RWPE2 (cell line): ENCODE measurements at regions not wholly inside any gene's neighbourhood (a gene's known extent, or its start where the extent isn't known, plus 50 kb on each side); places are given as distances from the start of the nearest gene placed in this dataset.

Source experiments
- ATAC-seq: fragments of 200-7000 bp; cut with Tn5 transposase; 3 replicates; pipeline ENCODE4 v1.9.1; 2021; ENCODE audit warnings: low read depth
- DNase-seq: peaks from one replicate; pipeline ENCODE4 v3.0.0-alpha.2; 2020; ENCODE audit warnings: low spot score
- H3K27ac ChIP-seq: fragments of 450-650 bp; 2 replicates; pipeline ENCODE4 v1.5.1; 2017; ENCODE audit warnings: mild to moderate bottlenecking; ENCODE audit not compliant: poor library complexity, severe bottlenecking
- H3K27me3 ChIP-seq: fragments of 250-450 bp; sonication (Bioruptor Pico); 2 replicates; pipeline ENCODE4 v1.5.1; 2021; ENCODE audit warnings: mild to moderate bottlenecking, moderate library complexity; ENCODE audit not compliant: insufficient read depth, poor library complexity, severe bottlenecking
- H3K36me3 ChIP-seq: fragments of 250-450 bp; sonication (Bioruptor Pico); 2 replicates; pipeline ENCODE4 v1.5.1; 2020; ENCODE audit warnings: low read depth, mild to moderate bottlenecking, moderate library complexity
- H3K4me1 ChIP-seq: fragments of 250-450 bp; sonication (Bioruptor Pico); 2 replicates; pipeline ENCODE4 v1.5.1; 2021; ENCODE audit warnings: mild to moderate bottlenecking, moderate library complexity; ENCODE audit not compliant: insufficient read depth, poor library complexity, severe bottlenecking
- H3K4me3 ChIP-seq: fragments of 250-450 bp; sonication (Bioruptor Pico); 2 replicates; pipeline ENCODE4 v1.5.1; 2021; ENCODE audit warnings: mild to moderate bottlenecking, moderate library complexity; ENCODE audit not compliant: severe bottlenecking
- H3K9me3 ChIP-seq: fragments of 250-450 bp; sonication (Bioruptor Pico); 2 replicates; pipeline ENCODE4 v1.5.1; 2021; ENCODE audit warnings: mild to moderate bottlenecking, moderate library complexity; ENCODE audit not compliant: severe bottlenecking
- TF ChIP-seq, protein P1 (sequence below): fragments of 450-650 bp; IDR thresholded peaks from one replicate; pipeline ENCODE4 v1.5.1; 2017; ENCODE audit warnings: mild to moderate bottlenecking, moderate library complexity; ENCODE audit not compliant: poor library complexity, severe bottlenecking

DNA sequence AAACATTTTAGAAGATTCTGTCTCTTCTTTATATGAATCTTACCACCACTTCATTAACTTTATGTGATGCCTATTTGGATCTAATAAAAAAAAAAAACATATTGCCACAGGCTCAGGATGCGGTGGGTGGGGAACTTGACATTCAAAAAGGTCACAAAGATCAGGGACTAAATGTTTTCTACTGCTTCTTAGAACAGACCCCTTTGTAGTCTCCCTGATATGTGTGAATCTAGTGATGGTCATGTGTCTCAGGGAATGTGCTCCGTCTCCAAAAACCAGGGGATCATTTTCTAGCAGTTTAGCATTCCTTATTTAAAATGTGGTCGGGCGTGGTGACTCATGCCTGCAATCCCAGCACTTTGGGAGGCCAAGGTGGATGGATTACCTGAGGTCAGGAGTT lies 807.8 kb upstream of the CHAC2 start:
- no peak overlapping the region for H3K4me3 ChIP-seq
- ATAC-seq (no peak), DNase-seq (no peak)
- no peaks in the 10 kb centered on the region for H3K4me1 ChIP-seq
- no peaks in the 10 kb centered on the region for H3K9me3 ChIP-seq
- H3K27ac ChIP-seq: no peak overlapping the region
- no peaks in the 10 kb centered on the region for H3K27me3 ChIP-seq
- TF ChIP-seq, protein P1, sequence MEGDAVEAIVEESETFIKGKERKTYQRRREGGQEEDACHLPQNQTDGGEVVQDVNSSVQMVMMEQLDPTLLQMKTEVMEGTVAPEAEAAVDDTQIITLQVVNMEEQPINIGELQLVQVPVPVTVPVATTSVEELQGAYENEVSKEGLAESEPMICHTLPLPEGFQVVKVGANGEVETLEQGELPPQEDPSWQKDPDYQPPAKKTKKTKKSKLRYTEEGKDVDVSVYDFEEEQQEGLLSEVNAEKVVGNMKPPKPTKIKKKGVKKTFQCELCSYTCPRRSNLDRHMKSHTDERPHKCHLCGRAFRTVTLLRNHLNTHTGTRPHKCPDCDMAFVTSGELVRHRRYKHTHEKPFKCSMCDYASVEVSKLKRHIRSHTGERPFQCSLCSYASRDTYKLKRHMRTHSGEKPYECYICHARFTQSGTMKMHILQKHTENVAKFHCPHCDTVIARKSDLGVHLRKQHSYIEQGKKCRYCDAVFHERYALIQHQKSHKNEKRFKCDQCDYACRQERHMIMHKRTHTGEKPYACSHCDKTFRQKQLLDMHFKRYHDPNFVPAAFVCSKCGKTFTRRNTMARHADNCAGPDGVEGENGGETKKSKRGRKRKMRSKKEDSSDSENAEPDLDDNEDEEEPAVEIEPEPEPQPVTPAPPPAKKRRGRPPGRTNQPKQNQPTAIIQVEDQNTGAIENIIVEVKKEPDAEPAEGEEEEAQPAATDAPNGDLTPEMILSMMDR: no peak
- H3K36me3 ChIP-seq: no peaks in the 10 kb centered on the region

- DNase-seq: no peak
- TF ChIP-seq, protein P1: no peak
- no peak for ATAC-seq
- H3K27ac ChIP-seq: no peak overlapping the region
- H3K27me3 ChIP-seq: no peaks in the 10 kb centered on the region
- no peak overlapping the region for H3K4me3 ChIP-seq
- no peaks in the 10 kb centered on the region for H3K36me3 ChIP-seq
- no peaks in the 10 kb centered on the region for H3K4me1 ChIP-seq
- no peaks in the 10 kb centered on the region for H3K9me3 ChIP-seq
These were observed 810.8 kb upstream of the CHAC2 start for GRCh38 chr2:52956766-52957165.

- TF ChIP-seq, protein P1: no peak
- H3K9me3 ChIP-seq: no peaks in the 10 kb centered on the region
- no peaks in the 10 kb centered on the region for H3K4me1 ChIP-seq
- H3K27me3 ChIP-seq: no peaks in the 10 kb centered on the region
- no peak overlapping the region for H3K4me3 ChIP-seq
- H3K36me3 ChIP-seq: no peaks in the 10 kb centered on the region
- no peak for ATAC-seq
- DNase-seq: no peak
- H3K27ac ChIP-seq: no peak overlapping the region
These were observed 811.5 kb upstream of the CHAC2 start for GRCh38 chr2:52956118-52956517.

- H3K4me3 ChIP-seq: no peak overlapping the region
- no peaks in the 10 kb centered on the region for H3K27me3 ChIP-seq
- DNase-seq (no peak), ATAC-seq (no peak)
- H3K36me3 ChIP-seq: no peaks in the 10 kb centered on the region
- H3K9me3 ChIP-seq: no peaks in the 10 kb centered on the region
- H3K4me1 ChIP-seq: no peaks in the 10 kb centered on the region
- H3K27ac ChIP-seq: no peak overlapping the region
- TF ChIP-seq, protein P1: no peak
These were observed 812.5 kb upstream of the CHAC2 start for GRCh38 chr2:52955079-52955478.

GRCh38 chr2:52940101-52940500 lies 827.5 kb upstream of the CHAC2 start:
- TF ChIP-seq, protein P1: no peak
- Histone ChIP-seq H3K27me3 (no peaks in the 10 kb centered on the region), H3K27ac (no peak overlapping the region), H3K4me1 (peaks cover 15% of the 10 kb centered on the region), H3K4me3 (no peak overlapping the region), H3K36me3 (no peaks in the 10 kb centered on the region), H3K9me3 (no peaks in the 10 kb centered on the region)
- ATAC-seq: no peak
- DNase-seq: no peak
